GM19324 (cell line): ENCODE measurements at regions not wholly inside any gene's neighbourhood (a gene's known extent, or its start where the extent isn't known, plus 50 kb on each side); places are given as distances from the start of the nearest gene placed in this dataset.

ENCODE experiments used
- ATAC-seq: cut with Tn5 transposase; IDR thresholded peaks from one replicate; pipeline ENCODE4 v1.9.1; 2021; ENCODE audit warnings: mild to moderate bottlenecking, moderate library complexity; ENCODE audit not compliant: unreplicated experiment, low FRiP score

GRCh38 chr18:23384778-23385736 is 68.0 kb upstream of the RIOK3 start:
- ATAC-seq: peak; percentile 75

GRCh38 chr18:23386317-23386716 is 66.8 kb upstream of the RIOK3 start:
- no peak for ATAC-seq

GRCh38 chr18:23387265-23387664 is 65.8 kb upstream of the RIOK3 start:
- no peak for ATAC-seq

DNA sequence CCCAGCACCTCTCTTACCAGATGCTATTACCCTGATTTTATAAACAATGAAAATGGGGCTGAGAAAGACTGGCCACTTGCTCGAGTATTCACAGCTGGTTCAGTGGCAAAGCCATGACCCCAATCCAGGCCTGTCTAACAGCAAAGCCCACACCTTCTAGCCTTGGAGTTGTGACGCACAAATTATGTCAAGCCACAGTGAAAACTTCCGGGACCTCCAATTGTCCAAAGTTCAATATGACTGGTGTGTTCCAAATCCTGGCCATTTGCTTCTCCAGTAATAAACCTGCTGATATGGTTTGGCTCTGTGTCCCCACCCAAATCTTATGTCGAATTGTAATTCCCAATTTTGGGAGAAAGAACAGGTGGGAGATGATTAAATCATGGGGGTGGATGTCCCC is 64.7 kb upstream of the RIOK3 start:
- ATAC-seq: no peak

DNA sequence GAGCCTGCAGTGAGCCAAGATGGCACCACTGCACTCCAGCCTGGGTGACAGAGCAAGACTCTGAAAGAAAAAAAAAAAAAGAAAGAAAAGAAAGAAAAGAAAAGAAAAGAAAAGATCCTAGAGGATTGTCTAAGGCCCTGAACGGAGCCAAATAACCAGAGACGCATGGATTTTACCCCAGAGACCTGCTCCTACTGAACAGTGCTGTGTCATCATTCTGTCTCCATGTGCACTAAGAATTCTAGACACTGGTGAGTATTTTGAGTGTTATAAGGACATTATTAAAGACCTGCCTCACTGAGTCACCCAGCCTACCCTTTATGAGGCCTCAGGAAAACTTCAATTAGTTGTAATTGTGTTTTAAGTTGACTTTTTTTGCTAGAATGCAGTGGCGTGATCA is 61.9 kb upstream of the RIOK3 start:
- no peak for ATAC-seq

GRCh38 chr18:23397907-23398306 is 55.2 kb upstream of the RIOK3 start:
- ATAC-seq: no peak

DNA sequence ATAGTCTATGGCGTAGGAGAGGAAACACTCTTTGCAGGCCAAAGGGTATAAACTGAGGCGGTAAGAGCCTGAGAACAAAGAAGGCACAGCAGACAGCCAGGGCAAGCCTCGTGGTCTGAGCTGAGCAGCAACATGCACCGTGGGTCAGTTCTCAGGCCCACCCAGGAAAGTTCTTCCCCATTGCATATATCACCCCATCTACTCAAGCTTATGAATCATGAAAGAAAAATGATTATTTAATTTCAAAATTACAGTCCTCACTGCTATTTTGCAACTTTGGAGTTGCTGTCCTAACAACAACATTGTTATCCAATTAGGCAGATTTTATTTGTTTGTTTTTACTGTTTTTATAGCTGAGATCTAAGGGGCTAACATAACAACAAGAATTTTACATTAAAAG is 54.7 kb upstream of the RIOK3 start:
- no peak for ATAC-seq

DNA sequence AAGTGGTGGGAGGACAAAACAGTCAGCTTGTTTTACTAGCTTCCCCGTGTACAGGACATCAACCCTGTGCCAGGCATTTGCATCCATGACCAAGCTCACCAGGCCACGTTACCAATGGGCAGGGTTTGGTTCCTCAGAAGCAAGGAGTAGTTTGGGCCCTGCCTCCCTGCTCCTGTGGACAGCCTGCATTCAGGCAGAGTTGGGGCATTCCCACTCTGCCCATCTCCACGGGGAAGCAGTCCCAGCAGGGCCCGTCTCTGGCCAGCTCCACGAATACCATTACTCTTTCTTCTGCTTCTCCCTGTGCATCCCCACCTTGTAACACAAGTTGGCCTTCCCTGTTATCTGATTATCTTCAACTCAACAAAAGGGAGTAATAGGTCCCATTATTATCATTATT is 54.0 kb upstream of the RIOK3 start:
- no peak for ATAC-seq

DNA sequence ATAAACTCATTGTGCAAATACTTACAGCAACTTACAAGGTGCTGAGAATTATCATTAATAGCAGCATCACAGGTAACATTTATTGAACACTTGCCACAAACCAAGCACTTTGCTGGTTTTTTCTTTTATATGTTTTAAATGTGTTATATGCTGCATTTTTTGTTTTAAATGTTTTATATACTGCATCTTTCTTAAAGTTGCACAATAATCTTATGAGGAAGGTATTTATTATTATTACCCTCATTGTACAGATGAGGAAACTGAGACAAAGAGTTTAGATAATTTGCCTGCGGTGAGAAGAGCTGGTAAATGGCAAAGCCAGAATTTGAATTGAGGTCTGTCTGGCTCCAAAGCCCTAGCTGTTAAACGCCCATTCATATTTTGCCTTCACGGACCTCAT is 52.2 kb upstream of the RIOK3 start:
- ATAC-seq: no peak

DNA sequence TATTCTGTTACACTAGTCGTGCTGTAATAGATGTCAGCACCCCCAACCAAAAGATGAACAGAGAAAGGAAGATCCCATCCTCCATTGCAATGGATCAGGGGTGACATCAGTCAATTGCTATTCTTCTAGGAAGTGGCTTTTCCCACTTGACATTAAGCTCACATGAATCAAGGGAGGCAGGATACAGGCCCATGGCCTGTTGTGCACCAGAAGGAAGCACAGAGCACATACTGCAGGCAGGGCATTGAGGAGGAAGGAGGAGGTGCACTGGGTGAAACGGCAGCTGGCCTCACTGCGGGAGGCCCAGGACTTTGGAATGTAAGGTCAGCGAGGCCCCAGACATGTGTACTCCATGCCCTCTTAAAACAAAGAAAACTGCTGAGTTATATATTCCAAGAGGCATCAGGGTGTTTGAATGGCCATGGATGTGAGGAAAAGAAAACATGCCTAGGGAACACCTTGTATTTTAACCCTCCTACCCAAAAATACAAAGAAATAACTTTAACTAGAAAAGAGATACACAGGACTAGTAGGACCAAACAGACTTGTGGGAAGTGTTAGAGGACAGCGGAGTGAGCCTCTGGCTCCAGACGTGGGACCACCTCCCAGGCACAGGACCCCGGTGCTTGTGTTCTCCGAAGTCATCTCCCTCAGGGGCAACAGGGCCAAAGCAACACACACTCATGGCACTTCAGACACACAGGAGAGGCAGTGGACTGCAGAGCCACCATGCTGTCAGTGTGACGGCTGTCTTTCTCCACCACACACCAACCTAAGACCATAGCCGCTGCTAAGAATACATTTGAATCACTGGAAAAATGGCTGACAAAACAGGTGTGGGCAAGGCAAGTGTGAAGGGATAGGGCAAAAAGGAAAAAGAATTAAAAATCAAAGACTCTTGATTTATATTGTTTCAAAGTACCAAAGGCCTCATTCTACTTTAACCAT is 51.4 kb upstream of the RIOK3 start:
- ATAC-seq: no peak
